ENCODE measurements at regions not wholly inside any gene's neighbourhood (a gene's known extent, or its start where the extent isn't known, plus 50 kb on each side); places are given as distances from the start of the nearest gene placed in this dataset.
"Not testable (repeated sequence)": the region's sequence is repeated elsewhere in the genome, so short reads cannot be mapped to it uniquely, and the experiment has no call there.

DNA sequence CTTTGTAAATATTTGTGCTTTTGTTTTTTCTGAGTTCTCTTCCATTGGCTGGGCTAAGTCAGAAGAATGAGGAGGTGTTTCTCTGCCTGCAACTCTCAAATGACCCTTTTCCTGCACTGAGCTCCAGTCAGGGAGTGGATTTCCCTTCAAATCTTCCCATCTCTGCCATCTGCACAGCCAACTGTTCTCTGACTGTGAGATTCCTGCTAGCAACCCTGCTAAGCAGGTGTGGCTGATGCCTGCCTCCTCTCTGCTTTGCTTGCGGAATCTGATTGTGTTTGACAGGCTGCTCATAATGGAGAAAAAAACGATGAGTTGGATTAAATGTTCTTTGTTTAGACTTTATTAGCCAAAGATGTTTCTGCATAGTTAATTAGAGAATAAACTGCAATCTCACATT lies 519.8 kb downstream of the TMEM114 start:
- DNase-seq (ENCODE audit: extremely low read depth, insufficient read length): no peak
- TF ChIP-seq, protein P1, sequence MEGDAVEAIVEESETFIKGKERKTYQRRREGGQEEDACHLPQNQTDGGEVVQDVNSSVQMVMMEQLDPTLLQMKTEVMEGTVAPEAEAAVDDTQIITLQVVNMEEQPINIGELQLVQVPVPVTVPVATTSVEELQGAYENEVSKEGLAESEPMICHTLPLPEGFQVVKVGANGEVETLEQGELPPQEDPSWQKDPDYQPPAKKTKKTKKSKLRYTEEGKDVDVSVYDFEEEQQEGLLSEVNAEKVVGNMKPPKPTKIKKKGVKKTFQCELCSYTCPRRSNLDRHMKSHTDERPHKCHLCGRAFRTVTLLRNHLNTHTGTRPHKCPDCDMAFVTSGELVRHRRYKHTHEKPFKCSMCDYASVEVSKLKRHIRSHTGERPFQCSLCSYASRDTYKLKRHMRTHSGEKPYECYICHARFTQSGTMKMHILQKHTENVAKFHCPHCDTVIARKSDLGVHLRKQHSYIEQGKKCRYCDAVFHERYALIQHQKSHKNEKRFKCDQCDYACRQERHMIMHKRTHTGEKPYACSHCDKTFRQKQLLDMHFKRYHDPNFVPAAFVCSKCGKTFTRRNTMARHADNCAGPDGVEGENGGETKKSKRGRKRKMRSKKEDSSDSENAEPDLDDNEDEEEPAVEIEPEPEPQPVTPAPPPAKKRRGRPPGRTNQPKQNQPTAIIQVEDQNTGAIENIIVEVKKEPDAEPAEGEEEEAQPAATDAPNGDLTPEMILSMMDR (IDR thresholded peaks at IDR 0.05; ENCODE audit: insufficient read depth, low read length, poor library complexity, severe bottlenecking): no peak
- Histone ChIP-seq H3K27me3 (replicated peaks; ENCODE audit: control insufficient read depth, insufficient read depth, low read length) (no peaks in the 10 kb centered on the region), H3K36me3 (ENCODE audit: control insufficient read depth, insufficient read depth, low read length) (no peaks in the 10 kb centered on the region), H3K4me3 (replicated peaks; ENCODE audit: low read depth, low read length) (no peak overlapping the region)

DNA sequence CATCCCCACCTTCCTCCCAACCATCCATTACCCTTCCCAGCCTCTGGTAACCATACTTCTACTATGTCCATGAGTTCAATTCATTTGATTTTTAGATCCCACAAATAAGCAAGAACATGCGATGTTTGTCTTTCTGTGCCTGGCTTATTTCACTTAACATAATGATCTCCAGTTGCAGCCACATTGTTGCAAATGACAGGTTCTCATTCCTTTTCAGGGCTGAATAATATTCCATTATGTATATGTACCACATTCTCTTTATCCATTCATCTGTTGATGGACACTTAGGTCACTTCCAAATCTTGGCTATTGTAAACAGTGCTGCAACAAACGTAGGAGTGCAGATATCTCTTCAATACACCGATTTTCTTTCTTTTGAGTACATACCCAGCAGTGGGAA lies 522.1 kb downstream of the TMEM114 start:
- not testable (repeated sequence) for DNase-seq (ENCODE audit: extremely low read depth, insufficient read length); H3K27me3 ChIP-seq (replicated peaks; ENCODE audit: control insufficient read depth, insufficient read depth, low read length); H3K36me3 ChIP-seq (ENCODE audit: control insufficient read depth, insufficient read depth, low read length); H3K4me3 ChIP-seq (replicated peaks; ENCODE audit: low read depth, low read length)

DNA sequence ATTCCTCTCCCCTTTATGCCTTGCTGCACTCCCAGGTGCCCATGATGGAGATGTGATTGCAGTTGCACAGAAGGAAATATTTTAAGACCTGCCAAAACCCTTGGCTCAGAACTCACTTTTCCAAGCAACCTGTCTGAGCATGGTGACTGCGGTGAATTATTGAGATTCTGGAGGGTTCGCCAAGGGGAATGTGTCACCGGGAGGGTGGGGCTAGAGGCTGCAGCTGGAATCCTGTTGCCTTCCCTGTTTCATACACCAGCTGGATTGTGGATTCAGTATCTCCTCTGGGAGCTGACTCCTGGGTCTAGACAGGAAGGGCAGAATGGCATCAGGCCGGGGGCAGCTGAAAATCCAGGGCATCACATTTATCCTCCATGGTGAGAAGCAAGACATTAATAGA lies 527.2 kb downstream of the TMEM114 start:
- no peaks in the 10 kb centered on the region for H3K36me3 ChIP-seq (ENCODE audit: control insufficient read depth, insufficient read depth, low read length)
- TF ChIP-seq, protein P1 (IDR thresholded peaks at IDR 0.05; ENCODE audit: insufficient read depth, low read length, poor library complexity, severe bottlenecking): no peak
- H3K4me3 ChIP-seq (replicated peaks; ENCODE audit: low read depth, low read length): no peak overlapping the region
- H3K27me3 ChIP-seq (replicated peaks; ENCODE audit: control insufficient read depth, insufficient read depth, low read length): no peaks in the 10 kb centered on the region
- no peak for DNase-seq (ENCODE audit: extremely low read depth, insufficient read length)

DNA sequence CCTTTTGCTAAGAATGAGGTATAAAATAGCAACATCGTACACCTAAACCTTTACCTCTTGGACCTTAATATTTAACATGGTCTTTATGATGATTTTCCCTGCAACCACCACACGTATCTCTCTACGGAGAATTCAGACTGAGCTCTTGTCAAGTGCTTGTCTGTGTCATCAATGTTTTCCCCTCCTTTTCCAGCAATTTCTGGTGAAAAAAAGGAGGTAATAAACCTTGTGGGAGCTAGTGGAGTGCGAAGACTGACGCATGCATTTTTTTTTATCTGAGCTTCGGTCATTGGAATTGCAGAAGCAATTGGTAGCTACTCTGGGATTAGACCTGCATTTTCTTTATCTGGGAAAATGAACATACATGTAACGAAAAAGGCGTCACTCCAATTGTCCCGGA lies 527.6 kb downstream of the TMEM114 start:
- Histone ChIP-seq H3K36me3 (ENCODE audit: control insufficient read depth, insufficient read depth, low read length) (no peaks in the 10 kb centered on the region), H3K4me3 (replicated peaks; ENCODE audit: low read depth, low read length) (no peak overlapping the region), H3K27me3 (replicated peaks; ENCODE audit: control insufficient read depth, insufficient read depth, low read length) (no peaks in the 10 kb centered on the region)
- DNase-seq (ENCODE audit: extremely low read depth, insufficient read length): no peak
- TF ChIP-seq, protein P1 (IDR thresholded peaks at IDR 0.05; ENCODE audit: insufficient read depth, low read length, poor library complexity, severe bottlenecking): no peak

DNA sequence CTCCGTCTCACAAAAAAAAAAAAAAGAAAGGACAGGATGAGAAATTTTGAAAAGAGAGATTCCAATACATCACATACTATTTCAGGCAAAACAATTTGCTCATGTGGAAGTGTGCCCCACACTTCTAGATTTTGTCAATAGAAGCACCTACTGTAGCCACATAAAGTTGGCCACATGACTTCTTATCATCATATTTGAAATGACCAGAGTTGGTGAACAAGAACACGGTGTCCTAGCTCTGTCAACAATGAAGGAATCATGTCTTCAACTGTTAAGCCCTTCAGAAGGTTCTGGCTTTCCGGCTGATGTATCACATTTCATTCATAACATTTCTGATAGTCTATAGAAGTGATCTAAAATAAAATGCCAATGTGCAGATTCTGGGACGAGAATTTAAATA lies 534.5 kb downstream of the TMEM114 start:
- TF ChIP-seq, protein P1 (IDR thresholded peaks at IDR 0.05; ENCODE audit: insufficient read depth, low read length, poor library complexity, severe bottlenecking): no peak
- Histone ChIP-seq H3K4me3 (replicated peaks; ENCODE audit: low read depth, low read length) (no peak overlapping the region), H3K27me3 (replicated peaks; ENCODE audit: control insufficient read depth, insufficient read depth, low read length) (no peaks in the 10 kb centered on the region), H3K36me3 (ENCODE audit: control insufficient read depth, insufficient read depth, low read length) (no peaks in the 10 kb centered on the region)
- no peak for DNase-seq (ENCODE audit: extremely low read depth, insufficient read length)

DNA sequence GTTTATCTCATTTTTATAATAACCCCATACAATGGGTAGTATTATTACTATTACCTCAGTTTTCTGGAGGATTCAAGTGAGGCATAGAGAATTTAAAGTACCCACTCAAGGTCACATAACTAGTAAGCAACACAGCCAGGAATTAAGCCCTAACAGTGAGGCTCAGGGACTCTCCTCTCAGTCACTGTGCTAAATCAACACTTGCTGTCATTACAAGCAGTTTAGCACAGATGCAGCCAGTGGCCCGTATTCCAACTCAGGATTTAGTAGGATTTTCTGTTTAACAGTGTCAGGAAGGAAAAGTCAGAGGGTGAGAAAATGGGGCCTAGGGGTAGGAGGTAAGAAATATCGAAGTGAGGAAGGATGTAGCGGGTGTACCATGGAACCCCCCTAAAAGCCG lies 536.9 kb downstream of the TMEM114 start:
- TF ChIP-seq, protein P1 (IDR thresholded peaks at IDR 0.05; ENCODE audit: insufficient read depth, low read length, poor library complexity, severe bottlenecking): no peak
- no peak overlapping the region for H3K4me3 ChIP-seq (replicated peaks; ENCODE audit: low read depth, low read length)
- no peaks in the 10 kb centered on the region for H3K27me3 ChIP-seq (replicated peaks; ENCODE audit: control insufficient read depth, insufficient read depth, low read length)
- H3K36me3 ChIP-seq (ENCODE audit: control insufficient read depth, insufficient read depth, low read length): no peaks in the 10 kb centered on the region
- no peak for DNase-seq (ENCODE audit: extremely low read depth, insufficient read length)
